HG03135 (cell line): ENCODE measurements at regions not wholly inside any gene's neighbourhood (a gene's known extent, or its start where the extent isn't known, plus 50 kb on each side); places are given as distances from the start of the nearest gene placed in this dataset.
"Not testable (repeated sequence)": the region's sequence is repeated elsewhere in the genome, so short reads cannot be mapped to it uniquely, and the experiment has no call there.

Source experiments
- ATAC-seq: cut with Tn5 transposase; IDR thresholded peaks from one replicate; pipeline ENCODE4 v1.9.1; 2021; ENCODE audit warnings: mild to moderate bottlenecking, moderate library complexity; ENCODE audit not compliant: unreplicated experiment

- no peak for ATAC-seq
These were observed 258.6 kb downstream of the FAT4 start for GRCh38 chr4:125573368-125573767.

GRCh38 chr4:125573786-125574185 is 259.0 kb downstream of the FAT4 start:
- ATAC-seq: no peak

- no peak for ATAC-seq
These were observed 267.5 kb downstream of the FAT4 start for GRCh38 chr4:125582302-125582701.

- ATAC-seq: no peak
These were observed 275.4 kb downstream of the FAT4 start for GRCh38 chr4:125590158-125590557.

GRCh38 chr4:125591290-125591689 is 276.5 kb downstream of the FAT4 start:
- ATAC-seq: no peak

- no peak for ATAC-seq
These were observed 279.4 kb downstream of the FAT4 start for GRCh38 chr4:125594056-125594602.

- not testable (repeated sequence) for ATAC-seq
These were observed 291.2 kb downstream of the FAT4 start for GRCh38 chr4:125605926-125606325.

- ATAC-seq: no peak
These were observed 305.5 kb downstream of the FAT4 start for GRCh38 chr4:125620066-125620860.

- ATAC-seq: no peak
These were observed 310.2 kb downstream of the FAT4 start for GRCh38 chr4:125624951-125625350.

- ATAC-seq: no peak
These were observed 312.2 kb downstream of the FAT4 start for GRCh38 chr4:125626946-125627345.

GRCh38 chr4:125639182-125639621 is 324.4 kb downstream of the FAT4 start:
- ATAC-seq: no peak

GRCh38 chr4:125641611-125642010 is 326.9 kb downstream of the FAT4 start:
- no peak for ATAC-seq

- no peak for ATAC-seq
These were observed 327.9 kb downstream of the FAT4 start for GRCh38 chr4:125642645-125643044.

- no peak for ATAC-seq
These were observed 334.7 kb downstream of the FAT4 start for GRCh38 chr4:125649452-125649851.

- ATAC-seq: no peak
These were observed 335.8 kb downstream of the FAT4 start for GRCh38 chr4:125650557-125650956.

- not testable (repeated sequence) for ATAC-seq
These were observed 337.1 kb downstream of the FAT4 start for GRCh38 chr4:125651707-125652357.

GRCh38 chr4:125658773-125659172 is 344.0 kb downstream of the FAT4 start:
- ATAC-seq: no peak

GRCh38 chr4:125663896-125664767 is 349.4 kb downstream of the FAT4 start:
- no peak for ATAC-seq

GRCh38 chr4:125666635-125667034 is 351.9 kb downstream of the FAT4 start:
- no peak for ATAC-seq

- ATAC-seq: no peak
These were observed 361.4 kb downstream of the FAT4 start for GRCh38 chr4:125676156-125676555.

GRCh38 chr4:125676583-125676982 is 361.8 kb downstream of the FAT4 start:
- ATAC-seq: no peak
